ENCODE measurements at regions not wholly inside any gene's neighbourhood (a gene's known extent, or its start where the extent isn't known, plus 50 kb on each side); places are given as distances from the start of the nearest gene placed in this dataset.

DNA sequence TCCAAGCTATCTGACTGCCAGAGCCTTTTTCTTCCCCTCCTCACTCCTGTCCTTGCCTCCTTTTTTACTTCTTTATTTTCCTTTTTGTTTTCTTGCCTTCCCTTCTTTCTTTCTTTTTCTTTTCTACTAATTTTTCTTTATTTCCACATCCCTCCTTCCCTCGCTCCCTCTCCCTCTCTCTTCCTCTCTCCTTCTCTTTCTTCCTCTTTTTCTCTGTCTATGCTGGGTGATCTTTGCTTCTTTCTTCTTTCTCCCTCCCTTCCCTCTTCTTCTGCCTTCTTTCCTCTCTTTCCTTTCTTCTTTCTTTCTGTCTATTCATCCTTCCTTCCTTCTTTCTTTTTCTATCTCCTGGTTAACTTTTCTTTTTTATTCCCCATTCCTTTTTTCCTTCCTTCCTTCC, 564.8 kb downstream of the NSUN3 start:
- TF ChIP-seq, protein P1, sequence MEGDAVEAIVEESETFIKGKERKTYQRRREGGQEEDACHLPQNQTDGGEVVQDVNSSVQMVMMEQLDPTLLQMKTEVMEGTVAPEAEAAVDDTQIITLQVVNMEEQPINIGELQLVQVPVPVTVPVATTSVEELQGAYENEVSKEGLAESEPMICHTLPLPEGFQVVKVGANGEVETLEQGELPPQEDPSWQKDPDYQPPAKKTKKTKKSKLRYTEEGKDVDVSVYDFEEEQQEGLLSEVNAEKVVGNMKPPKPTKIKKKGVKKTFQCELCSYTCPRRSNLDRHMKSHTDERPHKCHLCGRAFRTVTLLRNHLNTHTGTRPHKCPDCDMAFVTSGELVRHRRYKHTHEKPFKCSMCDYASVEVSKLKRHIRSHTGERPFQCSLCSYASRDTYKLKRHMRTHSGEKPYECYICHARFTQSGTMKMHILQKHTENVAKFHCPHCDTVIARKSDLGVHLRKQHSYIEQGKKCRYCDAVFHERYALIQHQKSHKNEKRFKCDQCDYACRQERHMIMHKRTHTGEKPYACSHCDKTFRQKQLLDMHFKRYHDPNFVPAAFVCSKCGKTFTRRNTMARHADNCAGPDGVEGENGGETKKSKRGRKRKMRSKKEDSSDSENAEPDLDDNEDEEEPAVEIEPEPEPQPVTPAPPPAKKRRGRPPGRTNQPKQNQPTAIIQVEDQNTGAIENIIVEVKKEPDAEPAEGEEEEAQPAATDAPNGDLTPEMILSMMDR (IDR thresholded peaks at IDR 0.05; ENCODE audit: insufficient read depth, low read length, poor library complexity, severe bottlenecking) = no peak
- TF ChIP-seq EZH2phosphoT487 (conservative IDR thresholded peaks at IDR 0.05; ENCODE audit: low read length) = no peak
